A673 (cell line): ENCODE measurements at regions not wholly inside any gene's neighbourhood (a gene's known extent, or its start where the extent isn't known, plus 50 kb on each side); places are given as distances from the start of the nearest gene placed in this dataset.

Experiments
- BruUV-seq: library from RNA; stranded (reverse); fragments of 400-500 nt; replicated peaks from 2 replicates; lab custom pipeline; 2021; lab: Mats Ljungman, UMichigan
- CTCF ChIA-PET: fragments of 300-600 bp; sonication (Branson Sonifier 250); formaldehyde crosslinking; loops from one replicate; lab custom pipeline; 2022; ENCODE audit warnings: antibody characterized with exemption; lab: Charles Lee
- POLR2A ChIA-PET: fragments of 300-600 bp; sonication (Branson Sonifier 250); formaldehyde crosslinking; loops from one replicate; lab custom pipeline; 2022; ENCODE audit warnings: antibody characterized with exemption; ENCODE audit not compliant: low non-redundant PET; lab: Charles Lee
- DNase-seq: peaks from one replicate; pipeline ENCODE4 v3.0.0-alpha.2; 2015; ENCODE audit warnings: low spot score
- H3K27ac ChIP-seq: fragments of 200-600 bp; sonication (generic); 2 replicates; pipeline ENCODE4 v1.5.1; 2016; ENCODE audit warnings: mixed run types, low read depth, mild to moderate bottlenecking, mixed read lengths, antibody characterized with exemption, low read length; ENCODE audit not compliant: poor library complexity, severe bottlenecking
- H3K27me3 ChIP-seq: fragments of 200-600 bp; sonication (generic); replicated peaks from 2 replicates; pipeline ENCODE4 v1.6.1; 2017; ENCODE audit warnings: mixed run types, low read depth, mild to moderate bottlenecking, mixed read lengths, antibody characterized with exemption, low read length; ENCODE audit not compliant: insufficient read depth, poor library complexity
- H3K36me3 ChIP-seq: fragments of 200-600 bp; sonication (generic); 2 replicates; pipeline ENCODE4 v1.6.1; 2016; ENCODE audit warnings: mixed run types, mild to moderate bottlenecking, mixed read lengths, antibody characterized with exemption, low read length; ENCODE audit not compliant: insufficient read depth, poor library complexity, severe bottlenecking
- H3K4me1 ChIP-seq: fragments of 200-600 bp; sonication (generic); 2 replicates; pipeline ENCODE4 v1.6.1; 2017; ENCODE audit warnings: mixed run types, mild to moderate bottlenecking, mixed read lengths, antibody characterized with exemption, low read length; ENCODE audit not compliant: insufficient read depth, poor library complexity, severe bottlenecking
- H3K4me3 ChIP-seq: fragments of 200-600 bp; sonication (generic); 2 replicates; pipeline ENCODE4 v1.5.1; 2016; ENCODE audit warnings: low read depth, mixed run types, mild to moderate bottlenecking, mixed read lengths, low read length; ENCODE audit not compliant: poor library complexity, severe bottlenecking
- H3K9me3 ChIP-seq: fragments of 200-600 bp; sonication (generic); 2 replicates; pipeline ENCODE4 v1.6.1; 2016; ENCODE audit warnings: mixed run types, low read depth, mild to moderate bottlenecking, mixed read lengths, antibody characterized with exemption, low read length; ENCODE audit not compliant: poor library complexity, severe bottlenecking
- CTCF ChIP-seq: fragments of 300-800, 200-600 bp; sonication (generic); conservative IDR thresholded peaks from 2 replicates; pipeline ENCODE4 v1.5.1; 2017; ENCODE audit warnings: low read depth, mild to moderate bottlenecking, antibody characterized with exemption, low read length, moderate library complexity, mixed read lengths
- EZH2 ChIP-seq: fragments of 200-600 bp; sonication (generic); IDR thresholded peaks from 2 replicates; pipeline ENCODE4 v1.6.1; 2017; ENCODE audit warnings: borderline replicate concordance, low read depth, mild to moderate bottlenecking, mixed read lengths, antibody characterized with exemption, low read length; ENCODE audit not compliant: poor library complexity, severe bottlenecking
- intact Hi-C: fragments of 100-400 bp; cut with micrococcal nuclease; formaldehyde crosslinking; loops from one replicate; pipeline ENCODE4 v1.10.0; 2022; ENCODE audit not compliant: unreplicated experiment

GRCh38 chr6:15853259-15853658 is 190.4 kb upstream of the DTNBP1 start:
- intact Hi-C loops = no loop called here
- no peaks in the 10 kb centered on the region for H3K36me3 ChIP-seq
- DNase-seq = no peak
- no peak overlapping the region for H3K4me3 ChIP-seq
- no peaks in the 10 kb centered on the region for H3K9me3 ChIP-seq
- TF ChIP-seq CTCF (no peak), EZH2 (no peak)
- ChIA-PET CTCF (interaction anchor here (0.6 kb wide), 1 partner anchor 327 kb away, joined by 3 read pairs; no protein-coding TSS in a partner anchor), POLR2A (no interaction called here)
- no peaks in the 10 kb centered on the region for H3K27me3 ChIP-seq
- H3K4me1 ChIP-seq = no peaks in the 10 kb centered on the region
- H3K27ac ChIP-seq = no peak overlapping the region
- no TSS peak for BruUV-seq

GRCh38 chr6:15852289-15852688 is 189.5 kb upstream of the DTNBP1 start:
- no peaks in the 10 kb centered on the region for H3K27me3 ChIP-seq
- no peak for DNase-seq
- CTCF ChIA-PET = no interaction called here
- H3K36me3 ChIP-seq = no peaks in the 10 kb centered on the region
- intact Hi-C loops = no loop called here
- no peaks in the 10 kb centered on the region for H3K4me1 ChIP-seq
- no peaks in the 10 kb centered on the region for H3K9me3 ChIP-seq
- no peak overlapping the region for H3K4me3 ChIP-seq
- BruUV-seq = no TSS peak
- H3K27ac ChIP-seq = no peak overlapping the region
- no peak for TF ChIP-seq EZH2
- no peak for TF ChIP-seq CTCF
- POLR2A ChIA-PET = no interaction called here

- Histone ChIP-seq H3K27ac (no peak overlapping the region), H3K9me3 (no peaks in the 10 kb centered on the region), H3K27me3 (peaks cover 4% of the 10 kb centered on the region), H3K4me3 (no peak overlapping the region), H3K4me1 (no peaks in the 10 kb centered on the region), H3K36me3 (no peaks in the 10 kb centered on the region)
- no TSS peak for BruUV-seq
- TF ChIP-seq EZH2 = no peak
- no peak for TF ChIP-seq CTCF
- ChIA-PET POLR2A (no interaction called here), CTCF (no interaction called here)
- intact Hi-C loops = no loop called here
- no peak for DNase-seq
Observed at GRCh38 chr6:15849395-15849794, 186.6 kb upstream of the DTNBP1 start.
